ENCODE measurements at regions not wholly inside any gene's neighbourhood (a gene's known extent, or its start where the extent isn't known, plus 50 kb on each side); places are given as distances from the start of the nearest gene placed in this dataset.

GRCh38 chr3:186456731-186457191 lies 87.4 kb downstream of the CRYGS start:
- DNase-seq, result no peak
- Histone ChIP-seq H3K4me1 (replicated peaks in 1 of 2) (no peaks in the 10 kb centered on the region), H3K9me3 (replicated peaks in 1 of 3) (no peaks in the 10 kb centered on the region), H3K27ac (no peak overlapping the region), H3K36me3 (replicated peaks in 1 of 2) (no peaks in the 10 kb centered on the region), H3K27me3 (no peaks in the 10 kb centered on the region), H3K4me3 (no peak overlapping the region)
- WGBS, 4 donors, result 87 to 89% (median 88%) methylated on average over 7 to 10 of the region's 10 CpGs
- TF ChIP-seq CTCF (IDR thresholded peaks at IDR 0.05), result no peak
- no peak for TF ChIP-seq POLR2A (IDR thresholded peaks at IDR 0.05)
- intact Hi-C loops (cut with DNase I), result no loop called here

GRCh38 chr3:186454881-186455703 lies 89.1 kb downstream of the CRYGS start:
- intact Hi-C loops (cut with DNase I), result no loop called here
- H3K4me3 ChIP-seq, result no peak overlapping the region
- no peak for DNase-seq
- H3K27me3 ChIP-seq, result no peaks in the 10 kb centered on the region
- 82 to 84% (median 83%) methylated on average over 14 of the region's 14 CpGs for WGBS, 4 donors
- H3K27ac ChIP-seq, result no peak overlapping the region
- H3K4me1 ChIP-seq (replicated peaks in 1 of 2), result no peaks in the 10 kb centered on the region
- no peak for TF ChIP-seq POLR2A (IDR thresholded peaks at IDR 0.05)
- H3K9me3 ChIP-seq (replicated peaks in 1 of 3), result no peaks in the 10 kb centered on the region
- H3K36me3 ChIP-seq (replicated peaks in 1 of 2), result no peaks in the 10 kb centered on the region

- Histone ChIP-seq H3K27ac (no peak overlapping the region), H3K4me3 (no peak overlapping the region), H3K27me3 (no peaks in the 10 kb centered on the region), H3K9me3 (replicated peaks in 1 of 3) (no peaks in the 10 kb centered on the region), H3K36me3 (replicated peaks in 1 of 2) (no peaks in the 10 kb centered on the region), H3K4me1 (replicated peaks in 1 of 2) (no peaks in the 10 kb centered on the region)
- intact Hi-C loops (cut with DNase I), result no loop called here
- 80 to 92% (median 87%) methylated on average over 4 of the region's 4 CpGs for WGBS, 4 donors
- no peak for DNase-seq
- TF ChIP-seq CTCF (IDR thresholded peaks at IDR 0.05) (no peak), POLR2A (IDR thresholded peaks at IDR 0.05) (no peak)
Observed at GRCh38 chr3:186453531-186453930, 90.6 kb downstream of the CRYGS start.

GRCh38 chr3:186452517-186452916 lies 90.5 kb upstream of the DGKG start:
- Histone ChIP-seq H3K4me1 (replicated peaks in 1 of 2) (no peaks in the 10 kb centered on the region), H3K27me3 (no peaks in the 10 kb centered on the region), H3K27ac (no peak overlapping the region), H3K9me3 (replicated peaks in 1 of 3) (no peaks in the 10 kb centered on the region), H3K4me3 (no peak overlapping the region), H3K36me3 (replicated peaks in 1 of 2) (no peaks in the 10 kb centered on the region)
- intact Hi-C loops (cut with DNase I), result no loop called here
- no peak for TF ChIP-seq CTCF (IDR thresholded peaks at IDR 0.05)
- peak in 3 of 7 donors; percentile 17 to 62 (median 29) for DNase-seq
- WGBS, 4 donors, result 78 to 91% (median 86%) methylated on average over 8 of the region's 8 CpGs

GRCh38 chr3:186451371-186451770 lies 89.3 kb upstream of the DGKG start:
- 82 to 94% (median 92%) methylated on average over 6 of the region's 6 CpGs for WGBS, 4 donors
- intact Hi-C loops (cut with DNase I), result no loop called here
- H3K9me3 ChIP-seq (replicated peaks in 1 of 3), result no peaks in the 10 kb centered on the region
- no peaks in the 10 kb centered on the region for H3K27me3 ChIP-seq
- DNase-seq, result no peak
- no peak for TF ChIP-seq POLR2A (IDR thresholded peaks at IDR 0.05)
- TF ChIP-seq CTCF (IDR thresholded peaks at IDR 0.05), result no peak
- no peak overlapping the region for H3K4me3 ChIP-seq
- no peaks in the 10 kb centered on the region for H3K4me1 ChIP-seq (replicated peaks in 1 of 2)
- H3K36me3 ChIP-seq (replicated peaks in 1 of 2), result no peaks in the 10 kb centered on the region
- no peak overlapping the region for H3K27ac ChIP-seq

All from adrenal gland (tissue), 9 donors.